ENCODE measurements at regions not wholly inside any gene's neighbourhood (a gene's known extent, or its start where the extent isn't known, plus 50 kb on each side); places are given as distances from the start of the nearest gene placed in this dataset.

DNA sequence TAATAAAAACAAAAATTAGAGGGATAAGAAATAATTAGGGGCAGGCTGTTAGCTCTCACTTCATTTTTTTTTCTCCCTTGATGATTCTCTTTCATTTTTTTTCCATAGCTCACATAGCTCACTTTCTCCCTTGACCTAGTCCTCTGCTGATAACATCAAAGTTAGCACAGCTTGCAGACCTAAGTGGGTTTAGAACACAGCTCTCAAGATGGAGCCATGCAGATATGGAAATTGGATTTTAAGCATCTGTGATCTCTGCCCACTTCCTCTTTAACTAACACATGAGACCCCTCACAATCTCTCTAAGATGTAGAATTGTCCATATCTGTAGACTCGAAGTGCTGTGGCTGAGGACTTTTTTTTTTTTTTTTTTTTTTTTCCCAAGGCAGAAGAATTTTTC is 257.1 kb downstream of the SOX4 start:
- 76 to 95% (median 83%) methylated on average over 1 of the region's 1 CpG for WGBS, 4 donors
- Histone ChIP-seq H3K27ac (no peak overlapping the region), H3K9me3 (no peaks in the 10 kb centered on the region), H3K4me3 (no peak overlapping the region), H3K4me1 (peaks cover 6 to 30% (median 23%) of the 10 kb centered on the region in 12 donors), H3K27me3 (no peaks in the 10 kb centered on the region), H3K36me3 (no peaks in the 10 kb centered on the region)
- no peak for TF ChIP-seq POLR2A (IDR thresholded peaks at IDR 0.05)
- TF ChIP-seq, protein P1, sequence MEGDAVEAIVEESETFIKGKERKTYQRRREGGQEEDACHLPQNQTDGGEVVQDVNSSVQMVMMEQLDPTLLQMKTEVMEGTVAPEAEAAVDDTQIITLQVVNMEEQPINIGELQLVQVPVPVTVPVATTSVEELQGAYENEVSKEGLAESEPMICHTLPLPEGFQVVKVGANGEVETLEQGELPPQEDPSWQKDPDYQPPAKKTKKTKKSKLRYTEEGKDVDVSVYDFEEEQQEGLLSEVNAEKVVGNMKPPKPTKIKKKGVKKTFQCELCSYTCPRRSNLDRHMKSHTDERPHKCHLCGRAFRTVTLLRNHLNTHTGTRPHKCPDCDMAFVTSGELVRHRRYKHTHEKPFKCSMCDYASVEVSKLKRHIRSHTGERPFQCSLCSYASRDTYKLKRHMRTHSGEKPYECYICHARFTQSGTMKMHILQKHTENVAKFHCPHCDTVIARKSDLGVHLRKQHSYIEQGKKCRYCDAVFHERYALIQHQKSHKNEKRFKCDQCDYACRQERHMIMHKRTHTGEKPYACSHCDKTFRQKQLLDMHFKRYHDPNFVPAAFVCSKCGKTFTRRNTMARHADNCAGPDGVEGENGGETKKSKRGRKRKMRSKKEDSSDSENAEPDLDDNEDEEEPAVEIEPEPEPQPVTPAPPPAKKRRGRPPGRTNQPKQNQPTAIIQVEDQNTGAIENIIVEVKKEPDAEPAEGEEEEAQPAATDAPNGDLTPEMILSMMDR (IDR thresholded peaks at IDR 0.05): no peak
- ATAC-seq (no peak), DNase-seq (no peak)
- intact Hi-C loops (cut with DNase I): no loop called here

DNA sequence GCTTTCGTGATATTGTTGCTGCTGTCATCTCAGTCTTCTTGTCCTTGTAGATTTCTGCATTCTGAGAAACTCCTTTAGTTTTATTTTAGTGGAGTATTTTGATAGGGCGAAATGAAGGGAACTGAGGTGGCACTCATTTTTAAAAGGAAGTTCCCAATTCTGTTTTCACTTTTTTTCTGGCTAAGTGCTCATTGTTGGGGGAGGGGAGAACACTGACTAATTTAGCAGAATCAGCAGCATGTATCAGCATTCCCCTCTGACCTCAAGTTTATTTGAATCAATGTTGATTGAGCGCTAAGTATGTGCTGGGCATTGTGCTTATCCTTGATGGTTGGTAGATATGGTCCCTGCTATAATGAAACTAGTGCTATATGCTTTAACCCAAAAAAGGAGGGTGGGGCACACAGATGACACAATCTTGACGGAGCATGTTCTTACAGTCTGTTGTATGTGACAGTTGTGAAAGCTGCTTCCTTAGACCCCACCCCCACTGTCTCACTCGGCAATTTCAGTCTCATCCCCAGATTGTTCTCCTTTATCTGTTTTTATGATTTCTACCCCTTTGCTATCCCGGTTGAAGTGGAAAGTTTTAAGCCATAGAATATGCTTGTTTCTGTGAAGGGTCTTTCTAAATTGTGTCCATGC is 262.4 kb downstream of the SOX4 start:
- no peak overlapping the region for H3K4me3 ChIP-seq
- H3K27ac ChIP-seq: peak overlapping the region in 1 of 12 donors; percentile 42
- ATAC-seq: peak in 1 of 4 donors; percentile 75

DNA sequence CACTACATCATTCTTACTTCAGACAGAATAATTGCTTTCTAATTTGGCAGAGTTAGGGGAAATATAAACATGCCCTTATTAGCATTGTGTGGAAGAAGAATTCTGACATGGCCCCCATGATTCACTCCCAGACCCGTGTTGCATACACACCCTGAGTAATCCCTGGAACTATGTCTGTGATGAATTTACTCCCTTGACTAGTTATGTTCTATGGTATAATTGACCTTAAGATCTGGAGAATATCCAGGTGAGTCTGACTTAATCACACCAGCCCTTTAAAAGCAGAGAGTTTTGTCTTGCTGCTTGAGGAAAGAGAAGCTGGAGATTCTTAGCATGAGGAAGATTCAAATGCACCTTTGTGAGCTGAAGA is 262.9 kb downstream of the SOX4 start:
- no peaks in the 10 kb centered on the region for H3K36me3 ChIP-seq
- TF ChIP-seq, protein P1 (IDR thresholded peaks at IDR 0.05): no peak
- TF ChIP-seq POLR2A (IDR thresholded peaks at IDR 0.05): no peak
- H3K9me3 ChIP-seq: peaks cover 0 to 7% (median 0%) of the 10 kb centered on the region in 12 donors
- H3K27ac ChIP-seq: peak overlapping the region in 1 of 12 donors; percentile 42
- intact Hi-C loops (cut with DNase I): no loop called here
- WGBS, 4 donors: 0 to 69% (median 22%) methylated on average over 1 of the region's 1 CpG
- no peak for ATAC-seq
- DNase-seq: no peak
- no peak overlapping the region for H3K4me3 ChIP-seq
- peaks cover 0 to 4% (median 0%) of the 10 kb centered on the region in 12 donors for H3K4me1 ChIP-seq
- no peaks in the 10 kb centered on the region for H3K27me3 ChIP-seq

More for the DNA sequence above, 262.4 kb downstream of the SOX4 start:
- H3K27me3 ChIP-seq: no peaks in the 10 kb centered on the region
- 79 to 86% (median 83%) methylated on average over 6 of the region's 6 CpGs for WGBS, 4 donors
- TF ChIP-seq POLR2A (IDR thresholded peaks at IDR 0.05): no peak
- TF ChIP-seq, protein P1 (IDR thresholded peaks at IDR 0.05): no peak
- peaks cover 0 to 4% (median 0%) of the 10 kb centered on the region in 12 donors for H3K4me1 ChIP-seq
- intact Hi-C loops (cut with DNase I): no loop called here
- H3K9me3 ChIP-seq: peaks cover 0 to 7% (median 0%) of the 10 kb centered on the region in 12 donors
- H3K36me3 ChIP-seq: no peaks in the 10 kb centered on the region
- DNase-seq: no peak

DNA sequence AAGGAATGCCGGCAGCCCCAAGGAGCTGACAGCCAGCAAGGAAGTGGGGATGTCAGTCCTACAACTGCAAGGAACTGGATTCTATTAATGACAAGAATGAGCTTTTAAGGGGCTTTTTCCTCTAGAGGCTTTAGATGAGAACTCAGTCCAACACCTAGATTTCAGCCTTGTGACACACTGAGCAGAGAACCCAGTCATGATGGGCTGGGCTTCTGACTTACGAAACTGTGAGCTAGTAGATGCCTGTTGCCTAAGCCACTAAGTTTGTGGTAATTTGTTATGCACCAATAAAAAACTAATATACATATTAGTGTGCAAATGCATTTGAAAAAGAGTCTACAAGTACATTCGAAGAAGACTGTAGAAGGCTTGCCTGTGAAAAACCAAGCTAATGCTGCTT is 263.3 kb downstream of the SOX4 start:
- H3K4me3 ChIP-seq: no peak overlapping the region
- ATAC-seq (peak in 1 of 4 donors; percentile 49), DNase-seq (no peak)
- intact Hi-C loops (cut with DNase I): no loop called here
- no peaks in the 10 kb centered on the region for H3K36me3 ChIP-seq
- 95 to 100% (median 97%) methylated on average over 3 of the region's 3 CpGs for WGBS, 4 donors
- no peak for TF ChIP-seq POLR2A (IDR thresholded peaks at IDR 0.05)
- TF ChIP-seq, protein P1 (IDR thresholded peaks at IDR 0.05): no peak
- peaks cover 0 to 7% (median 0%) of the 10 kb centered on the region in 12 donors for H3K9me3 ChIP-seq
- peak overlapping the region in 1 of 12 donors; percentile 42 for H3K27ac ChIP-seq
- no peaks in the 10 kb centered on the region for H3K27me3 ChIP-seq
- H3K4me1 ChIP-seq: peaks cover 0 to 4% (median 0%) of the 10 kb centered on the region in 12 donors

Measured in heart left ventricle (tissue), 16 donors.